ENCODE measurements at regions not wholly inside any gene's neighbourhood (a gene's known extent, or its start where the extent isn't known, plus 50 kb on each side); places are given as distances from the start of the nearest gene placed in this dataset.
"Not testable (repeated sequence)": the region's sequence is repeated elsewhere in the genome, so short reads cannot be mapped to it uniquely, and the experiment has no call there.

GRCh38 chr12:89205517-89205916 is 146.8 kb downstream of the DUSP6 start:
- DNase-seq (ENCODE audit: low read depth), result no peak
- Histone ChIP-seq H3K9ac (ENCODE audit: low read length) (no peak overlapping the region), H3K36me3 (ENCODE audit: control insufficient read depth, insufficient read depth, low read length, severe bottlenecking) (no peaks in the 10 kb centered on the region), H3K27me3 (replicated peaks; ENCODE audit: control insufficient read depth, insufficient read depth, low read length) (no peaks in the 10 kb centered on the region), H3K4me1 (ENCODE audit: control insufficient read depth, insufficient read depth, low read length) (peaks cover 22% of the 10 kb centered on the region), H3K4me3 (ENCODE audit: low read length) (no peak overlapping the region), H3K9me3 (ENCODE audit: control insufficient read depth, low read length) (no peaks in the 10 kb centered on the region)

- Histone ChIP-seq H3K4me1 (ENCODE audit: control insufficient read depth, insufficient read depth, low read length) (no peaks in the 10 kb centered on the region), H3K27me3 (replicated peaks; ENCODE audit: control insufficient read depth, insufficient read depth, low read length) (no peaks in the 10 kb centered on the region), H3K9ac (ENCODE audit: low read length) (no peak overlapping the region), H3K4me3 (ENCODE audit: low read length) (no peak overlapping the region), H3K36me3 (ENCODE audit: control insufficient read depth, insufficient read depth, low read length, severe bottlenecking) (no peaks in the 10 kb centered on the region), H3K9me3 (ENCODE audit: control insufficient read depth, low read length) (no peaks in the 10 kb centered on the region)
- DNase-seq (ENCODE audit: low read depth), result no peak
These were observed 149.2 kb downstream of the DUSP6 start for GRCh38 chr12:89203144-89203543.

GRCh38 chr12:89200217-89200616 is 152.1 kb downstream of the DUSP6 start:
- DNase-seq (ENCODE audit: low read depth), result no peak
- no peak overlapping the region for H3K4me3 ChIP-seq (ENCODE audit: low read length)
- no peak overlapping the region for H3K9ac ChIP-seq (ENCODE audit: low read length)
- H3K9me3 ChIP-seq (ENCODE audit: control insufficient read depth, low read length), result no peaks in the 10 kb centered on the region
- no peaks in the 10 kb centered on the region for H3K27me3 ChIP-seq (replicated peaks; ENCODE audit: control insufficient read depth, insufficient read depth, low read length)
- H3K4me1 ChIP-seq (ENCODE audit: control insufficient read depth, insufficient read depth, low read length), result peaks cover 8% of the 10 kb centered on the region
- H3K36me3 ChIP-seq (ENCODE audit: control insufficient read depth, insufficient read depth, low read length, severe bottlenecking), result no peaks in the 10 kb centered on the region

- H3K4me1 ChIP-seq (ENCODE audit: control insufficient read depth, insufficient read depth, low read length), result peaks cover 8% of the 10 kb centered on the region
- no peaks in the 10 kb centered on the region for H3K27me3 ChIP-seq (replicated peaks; ENCODE audit: control insufficient read depth, insufficient read depth, low read length)
- H3K36me3 ChIP-seq (ENCODE audit: control insufficient read depth, insufficient read depth, low read length, severe bottlenecking), result no peaks in the 10 kb centered on the region
- no peak for DNase-seq (ENCODE audit: low read depth)
- no peak overlapping the region for H3K9ac ChIP-seq (ENCODE audit: low read length)
- H3K4me3 ChIP-seq (ENCODE audit: low read length), result no peak overlapping the region
- peaks cover 9% of the 10 kb centered on the region for H3K9me3 ChIP-seq (ENCODE audit: control insufficient read depth, low read length)
These were observed 156.8 kb downstream of the DUSP6 start for GRCh38 chr12:89195470-89195869.

- Histone ChIP-seq H3K27me3 (replicated peaks; ENCODE audit: control insufficient read depth, insufficient read depth, low read length) (no peaks in the 10 kb centered on the region), H3K4me3 (ENCODE audit: low read length) (no peak overlapping the region), H3K36me3 (ENCODE audit: control insufficient read depth, insufficient read depth, low read length, severe bottlenecking) (no peaks in the 10 kb centered on the region), H3K9me3 (ENCODE audit: control insufficient read depth, low read length) (peaks cover 16% of the 10 kb centered on the region), H3K9ac (ENCODE audit: low read length) (no peak overlapping the region), H3K4me1 (ENCODE audit: control insufficient read depth, insufficient read depth, low read length) (peaks cover 8% of the 10 kb centered on the region)
- DNase-seq (ENCODE audit: low read depth), result no peak
These were observed 157.6 kb downstream of the DUSP6 start for GRCh38 chr12:89194683-89195082.

GRCh38 chr12:89192429-89192828 is 159.9 kb downstream of the DUSP6 start:
- no peaks in the 10 kb centered on the region for H3K27me3 ChIP-seq (replicated peaks; ENCODE audit: control insufficient read depth, insufficient read depth, low read length)
- no peak overlapping the region for H3K4me3 ChIP-seq (ENCODE audit: low read length)
- DNase-seq (ENCODE audit: low read depth), result no peak
- no peaks in the 10 kb centered on the region for H3K36me3 ChIP-seq (ENCODE audit: control insufficient read depth, insufficient read depth, low read length, severe bottlenecking)
- H3K9me3 ChIP-seq (ENCODE audit: control insufficient read depth, low read length), result peaks cover 31% of the 10 kb centered on the region
- peaks cover 14% of the 10 kb centered on the region for H3K4me1 ChIP-seq (ENCODE audit: control insufficient read depth, insufficient read depth, low read length)
- H3K9ac ChIP-seq (ENCODE audit: low read length), result no peak overlapping the region

GRCh38 chr12:89191597-89191996 is 160.7 kb downstream of the DUSP6 start:
- Histone ChIP-seq H3K9me3 (ENCODE audit: control insufficient read depth, low read length) (peaks cover 31% of the 10 kb centered on the region), H3K4me1 (ENCODE audit: control insufficient read depth, insufficient read depth, low read length) (peaks cover 21% of the 10 kb centered on the region)
- H3K9ac ChIP-seq (ENCODE audit: low read length); H3K36me3 ChIP-seq (ENCODE audit: control insufficient read depth, insufficient read depth, low read length, severe bottlenecking); DNase-seq (ENCODE audit: low read depth); H3K4me3 ChIP-seq (ENCODE audit: low read length); H3K27me3 ChIP-seq (replicated peaks; ENCODE audit: control insufficient read depth, insufficient read depth, low read length): not testable (repeated sequence)

GRCh38 chr12:89189448-89189847 is 162.9 kb downstream of the DUSP6 start:
- H3K4me3 ChIP-seq (ENCODE audit: low read length), result peak overlapping the region; percentile 34
- DNase-seq (ENCODE audit: low read depth), result no peak

GRCh38 chr12:89187507-89187906 is 164.8 kb downstream of the DUSP6 start:
- no peaks in the 10 kb centered on the region for H3K36me3 ChIP-seq (ENCODE audit: control insufficient read depth, insufficient read depth, low read length, severe bottlenecking)
- H3K9me3 ChIP-seq (ENCODE audit: control insufficient read depth, low read length), result peaks cover 31% of the 10 kb centered on the region
- peaks cover 48% of the 10 kb centered on the region for H3K4me1 ChIP-seq (ENCODE audit: control insufficient read depth, insufficient read depth, low read length)
- H3K27me3 ChIP-seq (replicated peaks; ENCODE audit: control insufficient read depth, insufficient read depth, low read length), result no peaks in the 10 kb centered on the region
- DNase-seq (ENCODE audit: low read depth), result no peak
- no peak overlapping the region for H3K4me3 ChIP-seq (ENCODE audit: low read length)
- peak overlapping the region; percentile 77 for H3K9ac ChIP-seq (ENCODE audit: low read length)

More at GRCh38 chr12:89189448-89189847, 162.9 kb downstream of the DUSP6 start:
- H3K36me3 ChIP-seq (ENCODE audit: control insufficient read depth, insufficient read depth, low read length, severe bottlenecking), result no peaks in the 10 kb centered on the region
- peaks cover 36% of the 10 kb centered on the region for H3K4me1 ChIP-seq (ENCODE audit: control insufficient read depth, insufficient read depth, low read length)
- peaks cover 31% of the 10 kb centered on the region for H3K9me3 ChIP-seq (ENCODE audit: control insufficient read depth, low read length)
- no peaks in the 10 kb centered on the region for H3K27me3 ChIP-seq (replicated peaks; ENCODE audit: control insufficient read depth, insufficient read depth, low read length)
- H3K9ac ChIP-seq (ENCODE audit: low read length), result no peak overlapping the region

- no peaks in the 10 kb centered on the region for H3K27me3 ChIP-seq (replicated peaks; ENCODE audit: control insufficient read depth, insufficient read depth, low read length)
- H3K36me3 ChIP-seq (ENCODE audit: control insufficient read depth, insufficient read depth, low read length, severe bottlenecking), result no peaks in the 10 kb centered on the region
- peak overlapping the region; percentile 77 for H3K9ac ChIP-seq (ENCODE audit: low read length)
- no peak overlapping the region for H3K4me3 ChIP-seq (ENCODE audit: low read length)
- peaks cover 64% of the 10 kb centered on the region for H3K4me1 ChIP-seq (ENCODE audit: control insufficient read depth, insufficient read depth, low read length)
- H3K9me3 ChIP-seq (ENCODE audit: control insufficient read depth, low read length), result peaks cover 25% of the 10 kb centered on the region
- DNase-seq (ENCODE audit: low read depth), result no peak
These were observed 166.4 kb downstream of the DUSP6 start for GRCh38 chr12:89185889-89186288.

- H3K36me3 ChIP-seq (ENCODE audit: control insufficient read depth, insufficient read depth, low read length, severe bottlenecking), result no peaks in the 10 kb centered on the region
- H3K4me1 ChIP-seq (ENCODE audit: control insufficient read depth, insufficient read depth, low read length), result peaks cover 71% of the 10 kb centered on the region
- H3K9ac ChIP-seq (ENCODE audit: low read length), result peak overlapping the region; percentile 77
- no peak overlapping the region for H3K4me3 ChIP-seq (ENCODE audit: low read length)
- H3K9me3 ChIP-seq (ENCODE audit: control insufficient read depth, low read length), result peaks cover 20% of the 10 kb centered on the region
- no peaks in the 10 kb centered on the region for H3K27me3 ChIP-seq (replicated peaks; ENCODE audit: control insufficient read depth, insufficient read depth, low read length)
- DNase-seq (ENCODE audit: low read depth), result no peak
These were observed 167.1 kb downstream of the DUSP6 start for GRCh38 chr12:89185181-89185580.

GRCh38 chr12:89183985-89184435 is 168.3 kb downstream of the DUSP6 start:
- Histone ChIP-seq H3K36me3 (ENCODE audit: control insufficient read depth, insufficient read depth, low read length, severe bottlenecking) (no peaks in the 10 kb centered on the region), H3K4me1 (ENCODE audit: control insufficient read depth, insufficient read depth, low read length) (peaks cover 81% of the 10 kb centered on the region), H3K9me3 (ENCODE audit: control insufficient read depth, low read length) (peaks cover 8% of the 10 kb centered on the region), H3K9ac (ENCODE audit: low read length) (peak overlapping the region; percentile 59), H3K27me3 (replicated peaks; ENCODE audit: control insufficient read depth, insufficient read depth, low read length) (no peaks in the 10 kb centered on the region), H3K4me3 (ENCODE audit: low read length) (peak overlapping the region; percentile 20)
- peak; percentile 89 for DNase-seq (ENCODE audit: low read depth)

Measured in adipocyte (in vitro differentiated cells).